Gastroesophageal sphincter (tissue), 4 donors: ENCODE measurements at regions not wholly inside any gene's neighbourhood (a gene's known extent, or its start where the extent isn't known, plus 50 kb on each side); places are given as distances from the start of the nearest gene placed in this dataset.

ENCODE experiments used
- ATAC-seq: fragments of 150-250 bp; one replicate; pipeline ENCODE4 v1.9.1; 2016; ENCODE audit warnings: mild to moderate bottlenecking, moderate library complexity
- H3K27ac ChIP-seq, 4 donors: fragments of 200-600 bp; sonication (generic) in 3 of 4; 1 replicate in 3 of 4; 2 replicates in 1 of 4; pipeline ENCODE4 v1.5.1; 2016 to 2019
- H3K27me3 ChIP-seq: fragments of 200-600 bp; sonication (generic); one replicate; pipeline ENCODE4 v1.5.1; 2019
- H3K36me3 ChIP-seq, 2 donors: fragments of 200-600 bp; sonication (generic); one replicate each; pipeline ENCODE4 v1.5.1; 2019; ENCODE audit warnings: control low read depth in 1 of 2
- H3K4me1 ChIP-seq, 3 donors: fragments of 200-600 bp; sonication (generic); 1 replicate in 2 of 3; 2 replicates in 1 of 3; pipeline ENCODE4 v1.5.1; 2016 to 2019; ENCODE audit warnings: control low read depth in 2 of 3
- H3K4me3 ChIP-seq, 2 donors: fragments of 200-600 bp; sonication (generic); one replicate each; pipeline ENCODE4 v1.5.1; 2019; ENCODE audit warnings: mild to moderate bottlenecking in 1 of 2, moderate library complexity in 1 of 2
- H3K9me3 ChIP-seq, 3 donors: fragments of 200-600 bp; sonication (generic); one replicate each; pipeline ENCODE4 v1.5.1; 2017 to 2019; ENCODE audit warnings: control low read depth in 2 of 3
- CTCF ChIP-seq, 4 experiments: fragments of 200-600 bp in 2 of 4; fragments of 450-650 bp in 2 of 4; sonication (generic) in 1 of 4; IDR thresholded peaks; one replicate each; pipeline ENCODE4 v1.5.1; 2017 to 2019; ENCODE audit warnings: antibody characterized with exemption in 4 of 4, mild to moderate bottlenecking in 2 of 4, moderate library complexity in 2 of 4
- EP300 ChIP-seq: sonication (generic); formaldehyde crosslinking; IDR thresholded peaks from one replicate; pipeline ENCODE4 v1.6.1; 2017; ENCODE audit warnings: antibody characterized with exemption, mild to moderate bottlenecking
- POLR2A ChIP-seq, 2 donors: fragments of 450-650 bp; IDR thresholded peaks; one replicate each; pipeline ENCODE4 v1.6.1; 2017; ENCODE audit warnings: antibody characterized with exemption in 2 of 2, mild to moderate bottlenecking in 2 of 2, moderate library complexity in 1 of 2
- POLR2AphosphoS5 ChIP-seq: sonication (generic); formaldehyde crosslinking; IDR thresholded peaks from one replicate; pipeline ENCODE4 v1.6.1; 2017; ENCODE audit warnings: antibody characterized with exemption
- WGBS, 2 donors: methylation state at CpG; one replicate each; pipeline ENCODE4 v1.1.5; 2018; ENCODE audit warnings: low coverage in 1 of 2; 5-methylcytosine and 5-hydroxymethylcytosine counted together

GRCh38 chr2:176747506-176747905 lies 465.1 kb upstream of the HNRNPA3 start:
- WGBS, 2 donors: 43 to 58% methylated on average over 4 of the region's 4 CpGs
- ATAC-seq: no peak

DNA sequence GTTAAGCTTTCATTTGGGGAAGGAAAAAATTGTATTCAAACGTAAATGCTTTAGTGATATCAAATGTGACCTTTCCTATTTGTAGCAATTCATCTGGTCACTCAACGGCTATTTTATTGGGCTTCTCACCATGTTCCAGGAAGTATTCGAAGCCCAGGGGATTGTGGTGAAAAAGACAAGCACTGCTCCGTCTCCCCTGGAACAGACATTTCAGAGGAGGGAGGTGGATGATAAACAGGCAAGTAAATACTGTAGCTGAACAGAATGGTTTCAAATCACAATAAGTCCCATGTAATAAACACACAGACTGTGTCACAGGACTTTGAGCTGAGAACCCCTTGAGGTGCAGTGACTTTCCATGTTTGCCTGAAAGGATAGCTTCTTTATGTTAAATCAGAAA lies 464.7 kb upstream of the HNRNPA3 start:
- no peaks in the 10 kb centered on the region for H3K9me3 ChIP-seq
- H3K4me1 ChIP-seq: peaks cover 0 to 13% (median 4%) of the 10 kb centered on the region in 3 donors
- no peak overlapping the region for H3K4me3 ChIP-seq
- ATAC-seq: no peak
- no peak overlapping the region for H3K27ac ChIP-seq
- TF ChIP-seq POLR2AphosphoS5 (no peak), EP300 (no peak), POLR2A (IDR thresholded peaks at IDR 0.05) (no peak), CTCF (IDR thresholded peaks at IDR 0.05) (no peak)
- WGBS, 2 donors: 33 to 49% methylated on average over 3 to 4 of the region's 4 CpGs
- no peaks in the 10 kb centered on the region for H3K27me3 ChIP-seq
- H3K36me3 ChIP-seq: no peaks in the 10 kb centered on the region

More at GRCh38 chr2:176747506-176747905, 465.1 kb upstream of the HNRNPA3 start:
- no peaks in the 10 kb centered on the region for H3K27me3 ChIP-seq
- TF ChIP-seq POLR2A (IDR thresholded peaks at IDR 0.05) (no peak), POLR2AphosphoS5 (no peak), CTCF (IDR thresholded peaks at IDR 0.05) (no peak), EP300 (no peak)
- no peaks in the 10 kb centered on the region for H3K9me3 ChIP-seq
- peaks cover 0 to 13% (median 4%) of the 10 kb centered on the region in 3 donors for H3K4me1 ChIP-seq
- H3K4me3 ChIP-seq: no peak overlapping the region
- H3K36me3 ChIP-seq: no peaks in the 10 kb centered on the region
- H3K27ac ChIP-seq: no peak overlapping the region

- no peak overlapping the region for H3K4me3 ChIP-seq
- H3K4me1 ChIP-seq: peaks cover 0 to 15% (median 2%) of the 10 kb centered on the region in 3 donors
- TF ChIP-seq POLR2A (IDR thresholded peaks at IDR 0.05) (no peak), POLR2AphosphoS5 (no peak), EP300 (no peak), CTCF (IDR thresholded peaks at IDR 0.05) (no peak)
- no peaks in the 10 kb centered on the region for H3K27me3 ChIP-seq
- H3K9me3 ChIP-seq: no peaks in the 10 kb centered on the region
- WGBS, 2 donors: 28 to 44% methylated on average over 2 of the region's 2 CpGs
- H3K36me3 ChIP-seq: no peaks in the 10 kb centered on the region
- no peak for ATAC-seq
- no peak overlapping the region for H3K27ac ChIP-seq
Measured at GRCh38 chr2:176748662-176749061, 463.9 kb upstream of the HNRNPA3 start.

DNA sequence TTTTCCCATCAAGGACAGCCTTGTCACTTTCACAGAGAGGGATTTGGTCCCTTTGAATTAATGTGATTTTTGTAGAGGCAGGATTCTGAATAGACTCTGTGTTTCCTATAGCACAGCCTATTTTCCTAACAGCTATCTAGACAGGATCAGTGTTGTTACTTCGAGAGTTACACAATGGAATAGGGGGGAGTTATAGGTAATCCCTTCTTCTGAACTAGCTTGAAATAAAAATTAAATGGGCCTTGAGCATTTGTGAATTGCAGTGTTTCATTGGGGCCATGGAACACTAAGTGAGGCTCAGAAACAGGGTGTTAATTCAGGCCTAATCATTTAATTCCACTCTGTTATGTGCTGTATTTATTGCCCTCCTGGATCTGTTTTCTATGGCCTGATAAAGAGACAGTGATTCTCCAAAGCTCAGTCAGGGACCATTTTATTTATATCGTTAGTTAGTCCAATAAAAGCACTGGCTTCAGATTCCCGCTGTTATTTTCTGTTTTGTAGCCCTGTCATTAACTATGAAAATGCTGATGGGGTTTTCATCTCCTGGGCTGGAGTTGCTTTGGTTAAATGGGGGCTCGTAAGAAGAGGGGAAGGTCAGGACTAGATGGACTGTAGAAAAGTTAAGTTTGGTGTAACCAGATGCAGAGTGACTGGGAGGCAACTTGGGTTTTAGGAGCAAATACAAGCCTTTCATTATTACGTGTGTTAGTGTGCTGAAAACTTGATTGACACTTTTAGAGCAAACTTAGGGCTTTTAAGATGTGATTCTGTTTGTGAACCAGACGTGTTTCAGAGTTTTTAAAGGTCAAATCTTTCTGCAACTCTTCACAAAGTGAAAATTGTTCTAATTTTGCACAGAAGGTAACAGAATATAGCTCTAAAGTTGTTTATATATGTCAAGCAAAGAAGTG lies 461.0 kb upstream of the HNRNPA3 start:
- Histone ChIP-seq H3K27me3 (no peaks in the 10 kb centered on the region), H3K36me3 (no peaks in the 10 kb centered on the region), H3K27ac (no peak overlapping the region), H3K4me1 (peaks cover 0 to 14% (median 0%) of the 10 kb centered on the region in 3 donors), H3K9me3 (no peaks in the 10 kb centered on the region), H3K4me3 (no peak overlapping the region)
- 65 to 69% methylated on average over 5 to 6 of the region's 6 CpGs for WGBS, 2 donors
- no peak for ATAC-seq
- TF ChIP-seq POLR2A (IDR thresholded peaks at IDR 0.05) (no peak), EP300 (no peak), CTCF (IDR thresholded peaks at IDR 0.05) (no peak), POLR2AphosphoS5 (no peak)

DNA sequence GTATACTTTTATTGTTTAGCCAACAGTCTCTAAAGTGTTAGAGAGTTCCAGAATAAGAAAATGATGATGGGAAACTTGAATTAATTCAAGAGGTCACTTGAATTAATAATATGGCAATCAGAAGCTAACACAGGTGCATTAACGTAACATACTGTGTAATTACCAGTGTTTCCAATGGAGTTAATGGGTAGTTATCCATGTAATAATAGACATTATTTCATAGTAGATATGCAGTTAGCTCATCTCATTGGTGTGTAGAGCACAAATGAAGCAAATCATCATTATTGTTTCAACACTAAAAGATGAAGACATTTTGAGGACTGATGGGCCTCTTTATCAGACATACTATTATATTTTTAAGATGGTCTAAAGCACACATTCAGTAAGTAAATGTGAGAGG lies 460.3 kb upstream of the HNRNPA3 start:
- H3K27me3 ChIP-seq: no peaks in the 10 kb centered on the region
- WGBS, 2 donors: 89 to 91% methylated on average over 1 of the region's 1 CpG
- no peaks in the 10 kb centered on the region for H3K36me3 ChIP-seq
- H3K9me3 ChIP-seq: no peaks in the 10 kb centered on the region
- peaks cover 0 to 14% (median 0%) of the 10 kb centered on the region in 3 donors for H3K4me1 ChIP-seq
- no peak overlapping the region for H3K27ac ChIP-seq
- no peak for ATAC-seq
- no peak overlapping the region for H3K4me3 ChIP-seq
- TF ChIP-seq CTCF (IDR thresholded peaks at IDR 0.05) (no peak), POLR2A (IDR thresholded peaks at IDR 0.05) (no peak), EP300 (no peak), POLR2AphosphoS5 (no peak)
